ENCODE measurements at regions not wholly inside any gene's neighbourhood (a gene's known extent, or its start where the extent isn't known, plus 50 kb on each side); places are given as distances from the start of the nearest gene placed in this dataset.

GRCh38 chr14:28061006-28061405, 705.6 kb upstream of the FOXG1 start:
- no peak for TF ChIP-seq CTCF (IDR thresholded peaks at IDR 0.05; ENCODE audit: poor library complexity, severe bottlenecking)
- no peak for TF ChIP-seq EP300 (conservative IDR thresholded peaks at IDR 0.05; ENCODE audit: poor library complexity, severe bottlenecking)
- no peak for TF ChIP-seq EZH2 (IDR thresholded peaks at IDR 0.05; ENCODE audit: borderline replicate concordance, insufficient read depth, low read length, poor library complexity, severe bottlenecking)
- no peak for TF ChIP-seq POLR2AphosphoS5 (IDR thresholded peaks at IDR 0.05)
- no peak for TF ChIP-seq REST (IDR thresholded peaks at IDR 0.05; ENCODE audit: borderline replicate concordance)
- no peak for TF ChIP-seq MXI1 (conservative IDR thresholded peaks at IDR 0.05; ENCODE audit: poor library complexity, severe bottlenecking)
- TF ChIP-seq TAF1 (IDR thresholded peaks at IDR 0.05; ENCODE audit: low read depth), result no peak
